Left ventricle myocardium inferior (tissue), 1 donor: ENCODE measurements at regions not wholly inside any gene's neighbourhood (a gene's known extent, or its start where the extent isn't known, plus 50 kb on each side); places are given as distances from the start of the nearest gene placed in this dataset.
"Not testable (repeated sequence)": the region's sequence is repeated elsewhere in the genome, so short reads cannot be mapped to it uniquely, and the experiment has no call there.

Source experiments
- DNase-seq: peaks from one replicate; pipeline ENCODE4 v3.0.0-alpha.2; 2020
- H3K27ac ChIP-seq: fragments of 200-600 bp; replicated peaks from 2 replicates; pipeline ENCODE4 v1.8.0; 2021
- H3K27me3 ChIP-seq: fragments of 200-600 bp; 2 replicates; pipeline ENCODE4 v1.8.0; 2021; ENCODE audit warnings: low read depth
- H3K36me3 ChIP-seq: fragments of 200-600 bp; 2 replicates; pipeline ENCODE4 v1.8.0; 2021
- H3K4me1 ChIP-seq: fragments of 200-600 bp; 2 replicates; pipeline ENCODE4 v1.8.0; 2021
- H3K4me3 ChIP-seq: fragments of 200-600 bp; 2 replicates; pipeline ENCODE4 v1.8.0; 2021; ENCODE audit warnings: mild to moderate bottlenecking, moderate library complexity
- H3K9me3 ChIP-seq: fragments of 200-600 bp; replicated peaks from 2 replicates; pipeline ENCODE4 v1.8.0; 2021
- intact Hi-C: fragments of 100-400 bp; cut with micrococcal nuclease; formaldehyde crosslinking; loops from one replicate; pipeline ENCODE4 v1.11.0; 2022
- TF ChIP-seq, protein P1 (sequence below): fragments of 200-600 bp; IDR thresholded peaks from 2 replicates; pipeline ENCODE4 v1.8.0; 2021; ENCODE audit warnings: antibody characterized with exemption, mild to moderate bottlenecking, borderline replicate concordance
- donor health status: DM: no; HTN: yes; CAD: no; lungs with severe emphysema.

DNA sequence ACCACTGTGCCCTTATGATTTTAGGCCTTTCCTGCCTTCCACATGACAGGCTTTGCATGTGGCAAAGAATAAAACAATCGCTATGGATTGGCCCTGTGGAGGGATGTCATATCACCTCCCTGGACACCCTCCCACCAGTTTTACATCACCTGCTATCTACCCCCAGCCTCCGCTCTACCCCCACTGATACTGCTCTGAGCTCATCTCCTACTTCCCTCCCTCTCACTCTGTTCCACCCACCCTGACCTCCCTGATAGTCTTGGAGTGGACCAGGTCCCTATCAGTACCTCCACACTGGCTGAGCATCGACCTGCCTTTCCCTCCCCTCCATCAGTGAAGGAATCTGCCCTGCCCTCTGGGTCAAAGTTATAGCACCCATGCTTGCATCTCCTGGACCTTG is 91.8 kb upstream of the FOXN3 start:
- Histone ChIP-seq H3K9me3 (no peaks in the 10 kb centered on the region), H3K36me3 (no peaks in the 10 kb centered on the region), H3K4me3 (no peak overlapping the region), H3K27ac (no peak overlapping the region), H3K4me1 (peaks cover 26% of the 10 kb centered on the region), H3K27me3 (no peaks in the 10 kb centered on the region)
- intact Hi-C loops, result no loop called here
- TF ChIP-seq, protein P1, sequence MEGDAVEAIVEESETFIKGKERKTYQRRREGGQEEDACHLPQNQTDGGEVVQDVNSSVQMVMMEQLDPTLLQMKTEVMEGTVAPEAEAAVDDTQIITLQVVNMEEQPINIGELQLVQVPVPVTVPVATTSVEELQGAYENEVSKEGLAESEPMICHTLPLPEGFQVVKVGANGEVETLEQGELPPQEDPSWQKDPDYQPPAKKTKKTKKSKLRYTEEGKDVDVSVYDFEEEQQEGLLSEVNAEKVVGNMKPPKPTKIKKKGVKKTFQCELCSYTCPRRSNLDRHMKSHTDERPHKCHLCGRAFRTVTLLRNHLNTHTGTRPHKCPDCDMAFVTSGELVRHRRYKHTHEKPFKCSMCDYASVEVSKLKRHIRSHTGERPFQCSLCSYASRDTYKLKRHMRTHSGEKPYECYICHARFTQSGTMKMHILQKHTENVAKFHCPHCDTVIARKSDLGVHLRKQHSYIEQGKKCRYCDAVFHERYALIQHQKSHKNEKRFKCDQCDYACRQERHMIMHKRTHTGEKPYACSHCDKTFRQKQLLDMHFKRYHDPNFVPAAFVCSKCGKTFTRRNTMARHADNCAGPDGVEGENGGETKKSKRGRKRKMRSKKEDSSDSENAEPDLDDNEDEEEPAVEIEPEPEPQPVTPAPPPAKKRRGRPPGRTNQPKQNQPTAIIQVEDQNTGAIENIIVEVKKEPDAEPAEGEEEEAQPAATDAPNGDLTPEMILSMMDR, result no peak
- DNase-seq, result no peak

GRCh38 chr14:89507926-89508460 is 91.0 kb upstream of the FOXN3 start:
- intact Hi-C loops, result no loop called here
- TF ChIP-seq, protein P1, result no peak
- Histone ChIP-seq H3K27ac (no peak overlapping the region), H3K4me1 (peaks cover 34% of the 10 kb centered on the region), H3K9me3 (no peaks in the 10 kb centered on the region), H3K27me3 (no peaks in the 10 kb centered on the region), H3K4me3 (no peak overlapping the region), H3K36me3 (no peaks in the 10 kb centered on the region)
- no peak for DNase-seq

GRCh38 chr14:89507521-89507920 is 90.5 kb upstream of the FOXN3 start:
- Histone ChIP-seq H3K36me3 (no peaks in the 10 kb centered on the region), H3K4me1 (peaks cover 39% of the 10 kb centered on the region), H3K27ac (no peak overlapping the region), H3K9me3 (no peaks in the 10 kb centered on the region), H3K27me3 (no peaks in the 10 kb centered on the region), H3K4me3 (no peak overlapping the region)
- intact Hi-C loops, result no loop called here
- DNase-seq, result no peak
- TF ChIP-seq, protein P1, result no peak

DNA sequence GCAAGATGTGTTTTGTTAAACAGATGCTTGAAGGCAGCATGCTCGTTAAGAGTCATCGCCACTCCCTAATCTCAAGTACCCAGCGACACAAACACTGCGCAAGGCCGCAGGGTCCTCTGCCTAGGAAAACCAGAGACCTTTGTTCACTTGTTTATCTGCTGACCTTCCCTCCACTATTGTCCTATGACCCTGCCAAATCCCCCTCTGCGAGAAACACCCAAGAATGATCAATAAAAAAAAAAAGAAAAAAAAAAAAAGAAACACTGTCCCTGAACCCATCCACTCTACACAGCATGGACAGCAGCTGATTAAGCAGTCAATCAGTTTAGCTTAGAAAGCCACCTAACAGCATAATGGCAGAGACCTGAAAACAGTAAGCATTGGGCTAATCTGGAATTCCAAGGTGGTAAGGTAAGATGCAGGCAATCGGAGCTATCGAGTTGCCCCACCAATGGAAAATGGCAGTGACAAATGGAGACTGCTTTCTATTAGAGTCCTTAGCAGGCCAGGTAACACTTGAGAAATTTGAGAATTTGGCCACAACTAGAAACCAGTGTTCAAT is 89.9 kb upstream of the FOXN3 start:
- H3K4me1 ChIP-seq, result peaks cover 40% of the 10 kb centered on the region
- H3K36me3 ChIP-seq, H3K27me3 ChIP-seq, H3K27ac ChIP-seq, DNase-seq, H3K4me3 ChIP-seq, H3K9me3 ChIP-seq, intact Hi-C loops: not testable (repeated sequence)

- intact Hi-C loops, result no loop called here
- Histone ChIP-seq H3K27ac (no peak overlapping the region), H3K4me1 (peaks cover 40% of the 10 kb centered on the region), H3K27me3 (no peaks in the 10 kb centered on the region), H3K9me3 (no peaks in the 10 kb centered on the region), H3K4me3 (no peak overlapping the region), H3K36me3 (peaks cover 3% of the 10 kb centered on the region)
- DNase-seq, result no peak
- TF ChIP-seq, protein P1, result no peak
These were observed 87.7 kb upstream of the FOXN3 start for GRCh38 chr14:89504602-89505313.

GRCh38 chr14:89504091-89504490 is 87.1 kb upstream of the FOXN3 start:
- H3K27ac ChIP-seq, result no peak overlapping the region
- H3K4me3 ChIP-seq, result no peak overlapping the region
- H3K4me1 ChIP-seq, result peaks cover 40% of the 10 kb centered on the region
- no peaks in the 10 kb centered on the region for H3K9me3 ChIP-seq
- DNase-seq, result no peak
- TF ChIP-seq, protein P1, result no peak
- intact Hi-C loops, result no loop called here
- no peaks in the 10 kb centered on the region for H3K27me3 ChIP-seq
- peaks cover 3% of the 10 kb centered on the region for H3K36me3 ChIP-seq
